ENCODE measurements at regions not wholly inside any gene's neighbourhood (a gene's known extent, or its start where the extent isn't known, plus 50 kb on each side); places are given as distances from the start of the nearest gene placed in this dataset.

DNA sequence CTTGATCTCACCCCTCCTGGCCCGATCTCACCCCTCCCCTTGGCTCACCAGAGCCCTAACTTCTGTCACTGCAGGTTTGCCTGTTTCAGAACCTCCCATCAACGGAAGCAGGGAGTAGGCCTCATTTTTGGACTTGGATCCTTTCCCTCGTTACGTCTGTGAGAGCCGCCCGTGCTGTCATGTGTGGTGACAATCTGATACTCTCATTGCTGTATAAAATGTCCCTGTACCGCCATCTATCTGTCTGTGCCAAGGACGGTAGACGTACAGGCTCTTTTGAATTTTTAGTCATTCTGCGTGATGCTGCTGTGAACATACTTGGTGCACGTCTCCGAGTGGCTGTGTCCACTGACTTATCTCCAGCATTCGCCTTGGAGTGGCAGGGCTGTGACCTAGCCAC lies 1163.1 kb downstream of the BRD1 start:
- no peak for DNase-seq

DNA sequence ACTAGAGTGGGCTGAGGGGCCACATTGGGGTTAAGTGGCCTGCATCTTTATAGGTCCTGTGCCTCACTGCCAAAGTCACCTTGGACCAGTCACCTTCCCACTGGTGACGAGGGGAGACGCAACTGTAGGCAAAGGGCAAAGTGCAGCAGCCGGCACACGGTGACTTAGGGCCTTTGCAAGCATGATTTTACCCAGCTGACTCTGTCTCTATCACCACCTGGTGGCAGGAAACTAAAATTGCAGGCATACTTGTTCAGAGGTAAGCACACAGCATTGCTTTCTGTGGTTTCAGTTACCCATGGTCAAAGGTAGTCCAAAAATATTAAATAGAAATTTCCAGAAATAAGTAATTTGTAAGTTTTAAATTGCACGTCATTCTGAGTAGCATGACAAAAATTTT lies 1164.4 kb downstream of the BRD1 start:
- no peak for DNase-seq

DNA sequence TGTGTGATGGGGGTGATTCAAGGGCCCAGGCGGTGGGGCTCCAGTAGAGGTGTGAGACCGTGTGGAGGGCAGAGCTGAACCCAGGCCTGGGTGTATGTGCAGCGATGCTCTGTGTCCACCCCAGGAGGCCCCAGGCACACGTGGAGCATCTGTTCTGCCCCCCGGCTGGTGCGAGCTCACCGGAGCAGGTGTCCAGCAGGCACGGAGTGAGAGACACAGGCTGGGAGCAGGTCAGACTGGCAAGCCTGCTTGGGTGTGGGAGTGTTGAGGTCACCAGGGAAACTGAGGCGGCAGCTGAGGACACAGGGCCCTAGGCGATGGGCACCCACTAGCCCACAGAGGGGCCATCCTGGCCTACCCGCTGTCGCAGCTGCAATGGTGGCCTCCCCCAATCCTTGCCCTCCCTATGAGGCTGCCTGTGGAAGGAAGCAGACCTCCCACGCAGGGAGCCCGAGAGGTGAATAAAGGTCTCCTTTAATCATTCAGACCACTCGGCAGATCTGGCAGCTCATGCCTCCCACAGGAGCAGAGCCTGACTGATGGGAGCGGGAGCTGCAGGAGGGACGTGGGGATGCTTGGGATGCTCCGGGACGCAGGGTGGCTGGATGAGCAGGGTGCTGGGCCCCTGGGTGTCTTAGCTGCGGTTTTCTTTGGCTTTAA lies 1165.1 kb downstream of the BRD1 start:
- no peak for DNase-seq

DNA sequence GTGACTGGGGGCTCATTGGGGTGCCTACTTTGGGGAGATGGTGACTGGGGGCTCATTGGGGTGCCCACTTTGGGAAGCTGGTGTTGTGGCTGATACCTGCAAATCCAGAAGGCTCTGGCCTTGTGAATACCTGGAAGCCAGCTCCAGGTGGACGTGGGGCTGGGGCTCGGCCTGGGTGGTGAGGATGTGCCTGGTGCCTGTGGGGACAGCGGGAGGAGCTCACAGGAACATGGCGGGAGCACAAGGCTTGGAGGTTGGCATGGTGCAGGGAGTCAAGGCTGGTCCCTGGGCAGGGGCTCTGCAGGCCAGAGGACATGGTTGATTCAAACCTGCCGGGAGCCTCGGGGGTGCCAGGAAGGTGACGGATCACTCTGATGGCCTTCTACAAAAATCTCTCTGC lies 1165.7 kb downstream of the BRD1 start:
- DNase-seq, result no peak

DNA sequence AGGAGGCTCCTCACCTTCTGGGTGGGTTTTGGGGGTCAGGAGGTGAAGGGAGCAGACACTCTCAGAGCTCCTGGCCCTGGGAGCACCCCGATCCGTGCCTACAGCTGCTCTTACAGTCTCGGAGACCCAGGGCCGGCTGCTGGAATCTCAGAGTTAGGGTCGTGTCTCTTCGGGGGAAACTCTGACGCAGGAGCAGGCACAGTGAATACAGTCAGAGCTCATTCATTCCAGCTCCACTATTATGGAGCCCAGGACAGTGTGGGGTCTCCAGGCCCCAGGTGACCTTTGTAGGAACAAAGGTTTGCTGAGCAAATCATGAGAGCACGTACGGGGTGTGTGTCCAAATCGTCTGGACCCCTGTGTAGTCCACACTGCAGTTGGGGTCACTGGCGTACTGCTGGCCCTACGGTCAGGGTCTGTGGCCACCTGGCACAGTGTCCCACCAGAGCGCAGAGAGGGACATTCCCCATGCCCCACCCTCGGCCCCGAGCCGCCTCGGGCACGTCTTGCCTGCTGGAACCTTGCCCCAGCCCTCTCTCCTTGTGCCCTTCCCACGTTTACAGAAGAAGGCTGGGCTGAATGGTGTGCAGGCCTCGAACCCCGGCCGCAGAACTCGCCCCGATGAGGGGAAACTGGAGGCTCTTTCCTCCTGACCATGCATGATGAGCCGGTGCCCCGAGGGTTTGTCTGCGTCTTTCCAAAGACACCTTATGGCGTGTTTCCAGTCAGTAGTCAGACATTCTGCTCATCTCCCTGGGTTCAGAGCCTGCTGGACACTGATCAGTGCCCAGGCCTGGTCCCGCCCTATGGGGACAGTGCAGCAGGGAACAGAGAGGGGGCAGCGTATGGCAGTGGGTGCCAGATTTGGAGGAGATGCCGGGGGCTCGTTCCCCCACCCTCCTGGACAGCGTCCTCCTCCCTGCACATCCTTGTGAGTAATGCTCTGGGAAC lies 1166.6 kb downstream of the BRD1 start:
- no peak for DNase-seq

DNA sequence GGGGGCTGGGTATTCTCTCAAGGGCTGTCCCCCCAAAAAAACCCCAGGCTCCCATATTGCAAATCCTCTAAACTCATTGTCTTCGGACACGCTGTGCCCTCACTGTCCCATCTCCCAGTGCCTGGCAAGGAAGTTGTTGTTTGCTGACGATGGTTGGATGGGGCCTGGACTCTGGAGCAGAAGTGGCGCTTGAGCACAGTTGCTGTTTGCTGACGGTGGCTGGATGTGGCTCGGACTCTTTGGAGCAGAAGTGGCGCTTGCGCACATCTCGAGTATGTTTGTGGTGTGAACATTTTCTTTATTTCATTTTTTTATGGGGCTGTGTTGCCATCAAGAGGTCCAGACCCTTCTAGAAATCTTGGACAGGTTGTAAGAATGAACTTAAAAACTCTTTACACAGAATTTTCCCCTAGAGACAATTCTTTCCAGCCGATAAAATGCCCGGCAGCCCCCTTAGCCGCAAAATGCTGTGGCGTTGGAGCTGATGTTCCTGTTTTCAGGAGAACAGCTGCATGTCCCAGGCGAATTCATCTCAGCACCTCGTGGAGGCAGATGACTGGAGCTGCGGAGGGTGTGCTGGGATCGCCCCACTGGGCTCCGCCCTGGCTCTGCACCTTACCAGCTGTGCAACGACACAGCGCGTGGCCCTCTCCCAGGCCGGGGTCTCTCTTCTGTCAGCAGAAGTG lies 1167.4 kb downstream of the BRD1 start:
- DNase-seq, result no peak

DNA sequence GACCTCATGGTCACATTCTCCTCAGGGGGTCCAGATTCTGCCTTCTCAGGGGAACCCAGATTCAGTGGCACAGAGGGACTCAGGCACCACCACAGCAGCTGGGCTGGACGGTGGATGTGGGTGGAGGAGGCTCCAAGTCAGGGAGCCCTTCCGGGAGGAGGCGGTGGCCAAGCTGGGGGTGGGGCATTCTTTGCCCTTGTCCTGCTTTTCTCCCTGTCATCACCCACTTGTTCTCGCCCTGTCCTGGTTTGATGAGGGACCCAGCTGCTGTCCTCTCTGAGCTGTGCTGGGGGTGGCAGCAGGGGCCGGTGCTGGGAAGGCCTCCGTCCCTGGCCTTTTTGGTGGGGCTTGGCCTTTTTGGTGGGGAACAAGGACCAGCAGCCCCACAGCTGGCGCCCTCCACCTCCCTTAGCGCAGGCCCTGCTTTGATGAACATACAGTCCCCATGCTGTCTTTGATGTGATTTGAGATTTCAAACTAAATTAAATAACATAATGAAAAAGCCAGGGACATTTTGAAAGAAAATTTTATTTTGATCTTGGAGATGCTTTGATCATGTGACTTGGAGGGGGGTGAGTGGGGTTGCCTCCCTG lies 1168.2 kb downstream of the BRD1 start:
- no peak for DNase-seq

DNA sequence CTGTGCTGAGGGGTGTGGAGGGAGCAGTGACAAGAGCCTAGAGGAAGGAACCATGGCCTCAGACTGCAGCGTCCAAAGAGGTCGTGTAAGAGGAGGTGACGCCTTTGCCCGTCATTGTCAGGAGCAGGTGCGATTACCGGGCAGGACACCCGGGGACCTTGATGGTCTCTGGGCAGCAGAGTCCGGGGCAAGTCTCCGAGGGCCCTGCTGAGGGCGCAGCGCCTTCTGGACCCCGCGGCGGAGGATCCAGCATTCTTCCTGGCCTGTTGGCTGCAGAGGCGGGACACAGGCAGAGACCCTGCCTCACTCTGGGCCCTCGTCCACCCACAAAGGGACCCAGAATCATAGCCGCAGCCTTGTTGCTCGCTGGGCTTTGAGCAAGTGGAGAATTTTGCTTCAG lies 1168.8 kb downstream of the BRD1 start:
- no peak for DNase-seq

DNA sequence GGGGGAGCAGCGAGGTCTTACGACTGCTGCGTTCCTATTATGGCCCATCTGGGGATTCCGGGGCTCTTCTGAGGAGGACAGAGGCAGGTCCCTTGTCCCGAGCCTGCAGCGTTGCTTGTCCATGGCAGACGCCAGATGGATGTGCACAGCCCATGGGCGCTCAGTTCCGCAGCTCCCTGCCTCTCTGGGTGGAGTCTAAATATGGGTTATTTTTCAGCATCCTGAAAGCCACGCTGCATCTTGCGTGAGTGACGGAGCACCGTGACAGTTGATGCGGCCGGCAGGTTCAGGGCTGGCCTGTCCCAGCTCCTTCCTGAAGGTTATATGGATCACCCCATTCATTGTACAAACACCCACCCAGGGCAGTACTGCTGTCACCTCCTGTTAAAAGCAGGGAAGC lies 1169.4 kb downstream of the BRD1 start:
- DNase-seq, result no peak

DNA sequence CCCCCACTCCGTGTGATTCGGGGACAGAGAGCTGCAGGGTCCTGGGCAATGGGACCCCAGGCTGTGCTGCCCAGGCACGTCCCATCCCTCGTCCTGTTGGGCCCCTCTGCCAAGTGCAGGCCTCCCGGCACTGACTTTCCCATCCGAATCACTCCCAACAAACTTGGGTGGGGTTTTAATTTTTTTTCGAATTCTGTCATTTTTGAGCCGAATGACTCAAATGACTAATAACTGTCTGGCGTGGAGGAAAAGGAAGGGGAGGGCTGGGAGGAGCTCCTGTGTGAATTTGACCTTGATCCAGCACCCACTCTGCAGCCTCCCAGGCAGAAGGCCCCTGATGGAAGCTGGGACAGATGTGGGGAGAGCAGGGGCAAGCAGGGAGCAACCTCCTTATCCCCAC lies 1173.2 kb downstream of the BRD1 start:
- no peak for DNase-seq

DNA sequence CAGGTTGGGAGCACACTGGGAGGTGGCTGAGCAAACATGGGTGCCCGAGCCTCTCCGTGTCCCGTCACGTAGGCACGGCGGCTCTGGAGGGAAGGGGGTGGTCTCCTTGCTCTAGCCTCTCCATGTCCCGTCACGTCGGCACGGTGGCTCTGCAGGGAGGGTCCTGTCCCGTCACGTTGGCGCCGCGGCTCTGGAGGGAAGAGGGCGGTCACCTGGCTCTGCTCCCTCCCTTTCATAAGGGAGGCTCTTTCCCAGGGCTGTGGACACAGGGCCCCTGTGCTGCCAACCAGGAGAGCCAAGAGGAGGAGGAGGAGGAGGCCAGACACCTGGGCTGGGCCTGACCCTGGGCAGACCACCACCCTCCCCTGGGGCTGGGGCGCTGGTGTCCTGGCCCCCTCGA lies 1173.7 kb downstream of the BRD1 start:
- DNase-seq, result no peak

DNA sequence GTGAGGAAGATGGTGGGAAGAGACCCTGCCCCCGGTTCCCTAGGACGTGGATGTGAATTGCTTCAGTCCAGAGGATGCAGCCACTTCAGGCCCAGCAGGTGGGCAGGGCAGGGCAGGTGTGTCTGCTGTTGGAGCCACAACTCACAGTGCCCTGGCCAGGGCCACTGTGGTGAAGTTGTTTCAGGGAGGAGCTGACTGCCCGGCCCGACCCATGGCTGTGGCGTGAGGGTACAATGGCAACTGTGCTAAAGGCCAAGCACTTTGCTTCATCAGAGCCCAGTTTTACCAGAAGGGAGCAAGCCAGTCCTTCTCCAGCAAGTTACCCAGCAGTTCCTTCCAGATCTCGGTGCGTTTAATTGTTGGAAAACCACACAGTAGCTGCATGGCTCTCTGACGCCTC lies 1174.4 kb downstream of the BRD1 start:
- no peak for DNase-seq

DNA sequence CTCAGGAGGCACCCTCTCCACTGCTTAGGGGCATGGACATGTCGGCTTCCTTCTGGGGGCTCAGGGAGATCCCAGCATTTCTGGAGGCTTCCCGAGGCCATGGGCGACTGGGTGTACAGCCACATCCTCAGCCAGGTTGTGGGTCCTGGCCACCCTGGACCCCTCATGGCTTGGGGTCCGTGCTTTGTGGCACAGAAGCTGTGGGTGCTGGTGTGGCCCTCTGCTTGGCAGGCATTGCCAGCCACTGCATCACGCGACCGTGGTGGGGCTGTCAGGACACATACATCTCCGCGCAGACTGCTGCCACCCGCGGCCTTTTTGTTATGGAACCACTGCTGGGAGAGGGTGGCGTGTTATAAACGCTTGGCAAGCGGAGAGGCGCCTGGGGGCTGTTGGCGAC lies 1174.9 kb downstream of the BRD1 start:
- no peak for DNase-seq

DNA sequence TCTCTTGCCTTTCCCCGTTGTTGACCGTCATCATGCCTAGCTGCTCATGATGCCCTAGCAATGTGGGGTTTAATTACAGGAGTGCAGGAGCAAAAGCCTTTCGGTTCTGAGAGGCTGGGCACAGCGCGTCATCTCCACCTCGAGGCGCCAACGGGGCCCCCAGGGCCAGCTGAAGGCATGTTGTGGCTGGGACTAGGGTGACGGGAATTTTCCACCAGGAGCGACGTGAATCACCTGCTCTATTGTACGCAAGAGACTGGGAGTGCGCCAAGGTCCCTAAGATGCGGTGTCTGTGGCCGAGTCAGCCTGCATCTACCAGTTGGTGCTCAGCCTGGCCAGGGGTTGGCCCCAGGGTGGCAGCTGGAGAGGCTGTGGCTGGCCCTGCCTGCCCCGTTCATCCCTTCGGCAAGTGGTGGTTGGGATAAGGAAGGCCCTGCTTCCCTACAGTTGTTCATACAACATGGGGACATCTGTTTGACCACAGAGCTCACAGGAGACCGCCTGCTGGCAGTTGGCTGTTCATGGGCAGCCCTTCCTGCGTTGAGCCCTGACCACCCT lies 1175.6 kb downstream of the BRD1 start:
- DNase-seq, result no peak

DNA sequence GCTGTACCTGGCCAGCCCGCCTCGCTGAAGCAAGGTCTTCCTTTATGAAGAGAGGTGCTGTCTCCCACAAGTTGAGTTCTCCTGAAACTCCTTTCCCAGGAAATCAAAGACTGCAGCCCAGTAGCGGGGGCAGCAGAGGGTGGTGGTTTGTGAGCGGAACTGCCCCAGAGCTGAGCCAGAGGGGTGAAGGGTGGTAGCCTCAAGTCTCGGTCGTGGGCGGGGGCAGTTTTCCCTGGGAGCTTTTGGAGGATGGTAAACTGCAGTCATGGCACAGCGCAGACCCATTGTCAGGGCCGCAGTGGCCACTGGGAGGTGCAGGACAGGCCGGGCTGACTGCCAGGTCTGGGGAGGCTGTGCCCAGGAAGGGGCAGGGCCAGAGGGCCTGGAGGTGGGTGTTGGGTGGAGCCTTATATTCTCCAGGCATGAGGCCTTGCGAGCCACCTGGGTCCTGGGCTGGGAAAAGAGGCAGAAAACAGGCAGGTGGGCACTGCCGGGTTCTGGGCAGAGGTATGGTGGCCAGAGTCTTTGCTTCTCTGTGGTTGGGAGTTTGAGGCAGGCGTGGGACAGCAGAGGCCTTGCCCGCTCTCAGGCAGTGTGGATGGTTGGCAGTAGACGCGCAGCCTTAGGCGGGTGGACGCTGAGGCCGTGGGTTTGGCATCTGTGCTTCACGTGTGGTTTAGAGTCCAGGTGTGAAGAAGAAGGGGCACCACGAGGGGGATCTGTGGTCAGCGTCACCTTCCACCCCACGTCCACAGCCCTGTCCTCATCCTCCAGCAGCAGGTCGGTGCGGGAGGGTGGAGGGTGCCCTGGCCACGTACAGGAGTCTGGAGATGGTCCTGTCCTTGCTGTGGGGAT lies 1176.4 kb downstream of the BRD1 start:
- DNase-seq, result peak; percentile 73

DNA sequence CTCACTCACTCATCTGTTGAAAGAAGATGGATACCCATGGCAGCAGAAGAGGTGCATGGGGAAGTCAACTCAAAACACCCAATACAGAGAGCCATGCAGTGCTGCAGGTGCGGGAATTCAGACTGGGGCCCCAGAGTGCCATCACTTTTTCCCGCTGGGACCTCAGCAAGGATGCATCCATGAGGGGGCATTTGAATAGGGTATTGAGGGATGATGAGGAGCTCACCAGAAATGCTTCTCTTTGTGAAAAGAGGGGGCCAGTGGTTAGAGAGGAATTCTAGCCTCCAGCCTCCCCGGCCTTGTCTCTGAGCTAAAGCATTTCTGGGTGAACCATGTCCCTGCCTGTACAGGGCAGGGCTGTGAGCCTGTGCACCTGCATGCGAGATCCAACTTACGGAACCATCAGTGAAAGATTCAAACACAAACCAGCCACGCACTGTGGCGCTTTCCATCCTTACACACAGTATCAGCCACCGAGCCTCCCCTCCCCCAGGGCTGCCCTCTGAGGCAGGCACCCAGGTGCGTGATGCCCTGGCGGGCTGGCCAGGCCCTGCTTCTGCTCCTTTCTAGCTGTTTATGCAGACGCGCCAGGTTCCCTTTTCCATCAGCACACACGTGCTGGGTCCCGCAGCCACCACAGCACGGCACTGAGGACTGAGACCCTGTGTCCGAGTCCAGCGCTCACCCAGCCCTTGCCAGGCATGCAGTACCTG lies 1177.2 kb downstream of the BRD1 start:
- DNase-seq, result no peak

DNA sequence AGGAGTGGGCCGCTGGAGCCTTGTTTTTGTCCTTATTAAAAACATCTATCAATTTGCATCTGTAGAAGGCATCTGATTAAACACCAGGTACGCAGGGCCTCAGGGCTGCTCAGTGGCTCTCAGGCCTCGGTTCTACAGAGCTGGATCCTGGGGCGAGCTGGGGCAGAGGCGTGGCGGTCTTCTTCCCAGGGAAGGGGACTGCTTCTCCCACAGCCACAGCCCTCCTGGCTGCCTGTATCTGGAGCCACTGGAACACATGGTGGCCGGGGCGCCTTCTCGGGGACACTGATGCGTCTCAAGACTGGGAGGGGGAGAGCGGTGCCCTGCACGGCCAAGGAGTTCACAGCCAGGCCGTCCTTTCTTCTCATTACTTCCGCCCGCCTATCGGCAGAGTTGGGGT lies 1178.2 kb downstream of the BRD1 start:
- DNase-seq, result no peak

DNA sequence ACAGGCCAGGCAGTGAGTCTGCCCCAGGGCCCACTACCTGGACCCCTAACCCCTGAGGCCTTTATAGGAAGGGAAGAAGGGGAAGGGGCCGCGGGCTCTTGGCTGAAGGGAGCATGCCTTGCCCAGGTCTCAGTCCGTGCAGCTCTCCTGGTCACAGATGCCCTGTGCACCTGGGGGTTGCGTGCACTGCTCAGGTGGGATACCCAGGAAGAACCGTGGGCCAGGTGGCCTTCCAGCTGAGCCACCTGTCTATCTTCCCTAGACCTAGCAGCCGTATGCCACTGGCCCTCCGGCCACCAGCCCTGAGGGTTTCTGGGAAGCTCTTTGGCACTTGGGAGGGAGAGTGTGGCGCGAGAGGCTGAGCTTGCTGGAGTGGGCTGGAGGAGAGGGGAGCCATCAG lies 1178.6 kb downstream of the BRD1 start:
- no peak for DNase-seq

DNA sequence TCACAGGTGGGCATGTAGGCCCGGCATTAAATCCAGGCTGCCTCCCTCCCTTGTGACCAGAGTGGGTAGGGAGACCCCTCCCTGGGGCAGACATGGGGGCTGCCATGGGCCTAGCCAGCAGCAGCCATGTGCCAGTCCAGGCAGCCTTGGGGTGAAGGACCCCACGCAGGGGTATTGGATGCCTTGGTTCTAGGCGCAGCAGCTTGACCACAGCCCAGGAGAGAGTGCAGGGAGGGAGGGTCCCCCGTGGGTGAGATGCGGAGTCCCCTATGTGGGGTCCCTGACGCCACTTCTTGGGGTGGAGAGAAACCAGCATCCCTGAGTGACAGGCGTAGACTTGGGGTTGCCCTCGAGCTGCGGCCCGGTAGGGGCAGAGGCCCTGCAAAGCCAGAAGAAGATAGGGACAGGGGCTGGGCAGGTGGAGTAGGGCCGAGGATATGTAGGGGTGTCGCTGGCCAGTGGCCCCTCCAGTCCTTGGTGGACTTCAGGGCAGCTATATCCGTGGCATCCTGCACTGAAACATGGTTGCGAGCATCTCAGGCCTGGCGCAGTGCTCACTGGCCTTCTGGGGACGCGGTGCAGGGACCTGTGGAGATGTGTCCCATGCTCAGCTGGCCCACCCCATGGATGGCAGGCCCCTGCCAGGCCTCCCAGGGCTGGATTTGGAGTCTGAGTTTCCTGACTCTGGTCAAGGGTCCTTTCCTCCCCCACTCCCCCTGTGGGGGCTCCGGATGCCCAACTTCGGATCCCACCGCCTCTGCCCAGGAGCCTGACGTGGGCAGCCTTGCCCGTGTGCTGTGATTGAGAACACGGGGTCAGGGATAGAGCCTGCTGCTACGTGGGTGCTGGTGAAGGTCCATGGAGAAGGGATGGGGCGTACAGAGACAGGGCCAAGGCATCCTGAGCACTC lies 1179.8 kb downstream of the BRD1 start:
- DNase-seq, result no peak

DNA sequence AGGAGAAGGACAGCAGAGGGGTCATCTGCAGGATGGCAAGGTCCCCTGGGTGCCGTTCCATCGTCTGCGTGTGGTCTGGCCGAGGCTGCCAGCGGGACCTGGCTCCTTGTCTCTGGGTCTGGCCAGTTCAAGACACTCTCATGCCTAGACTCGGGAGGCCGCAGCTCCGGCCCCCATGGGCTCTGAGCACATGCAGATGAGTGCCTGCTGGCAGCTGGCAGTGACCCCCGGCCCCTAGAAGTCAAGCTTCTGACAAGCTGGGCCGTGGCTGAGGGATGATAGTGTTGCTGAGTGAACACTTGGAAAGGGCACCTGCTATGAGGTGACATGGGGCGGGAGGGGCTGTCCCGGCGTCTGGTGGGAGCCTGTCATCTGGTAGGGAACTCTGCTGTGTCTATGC lies 1180.6 kb downstream of the BRD1 start:
- no peak for DNase-seq
